Activated naive CD8-positive, alpha-beta T cell treated with anti-CD3 and anti-CD28 coated beads for 36 hours (primary cell): ENCODE measurements at regions not wholly inside any gene's neighbourhood (a gene's known extent, or its start where the extent isn't known, plus 50 kb on each side); places are given as distances from the start of the nearest gene placed in this dataset.

Experiments used
- DNase-seq: peaks from one replicate; pipeline ENCODE4 v3.0.0; 2021
- H3K27ac Mint-ChIP-seq: one replicate; pipeline ENCODE4 v1.8.0; 2022; ENCODE audit warnings: mild to moderate bottlenecking, moderate library complexity, mixed read lengths
- H3K27me3 Mint-ChIP-seq: one replicate; pipeline ENCODE4 v1.8.0; 2022; ENCODE audit warnings: mild to moderate bottlenecking, mixed read lengths
- H3K36me3 Mint-ChIP-seq: one replicate; pipeline ENCODE4 v1.8.0; 2021; ENCODE audit warnings: mild to moderate bottlenecking, mixed read lengths
- H3K4me1 Mint-ChIP-seq: one replicate; pipeline ENCODE4 v1.8.0; 2021; ENCODE audit warnings: mixed read lengths
- H3K4me3 Mint-ChIP-seq: one replicate; pipeline ENCODE4 v1.8.0; 2022; ENCODE audit warnings: mild to moderate bottlenecking, moderate library complexity, mixed read lengths
- H3K9me3 Mint-ChIP-seq: one replicate; pipeline ENCODE4 v1.8.0; 2022; ENCODE audit warnings: mixed read lengths

GRCh38 chr18:29171892-29172755 is 995.2 kb upstream of the CDH2 start:
- no peak overlapping the region for H3K4me3 Mint-ChIP-seq
- DNase-seq = no peak
- no peaks in the 10 kb centered on the region for H3K4me1 Mint-ChIP-seq
- H3K9me3 Mint-ChIP-seq = peaks cover 6% of the 10 kb centered on the region
- no peak overlapping the region for H3K27ac Mint-ChIP-seq
- no peaks in the 10 kb centered on the region for H3K36me3 Mint-ChIP-seq
- H3K27me3 Mint-ChIP-seq = no peaks in the 10 kb centered on the region

- H3K4me3 Mint-ChIP-seq = no peak overlapping the region
- no peaks in the 10 kb centered on the region for H3K27me3 Mint-ChIP-seq
- no peaks in the 10 kb centered on the region for H3K36me3 Mint-ChIP-seq
- no peak overlapping the region for H3K27ac Mint-ChIP-seq
- DNase-seq = no peak
- no peaks in the 10 kb centered on the region for H3K4me1 Mint-ChIP-seq
- H3K9me3 Mint-ChIP-seq = peaks cover 14% of the 10 kb centered on the region
Measured at GRCh38 chr18:29169599-29169998, 992.7 kb upstream of the CDH2 start.

GRCh38 chr18:29164993-29165599 is 988.2 kb upstream of the CDH2 start:
- no peak overlapping the region for H3K4me3 Mint-ChIP-seq
- H3K36me3 Mint-ChIP-seq = no peaks in the 10 kb centered on the region
- no peaks in the 10 kb centered on the region for H3K27me3 Mint-ChIP-seq
- H3K27ac Mint-ChIP-seq = no peak overlapping the region
- H3K9me3 Mint-ChIP-seq = peaks cover 11% of the 10 kb centered on the region
- DNase-seq = no peak
- no peaks in the 10 kb centered on the region for H3K4me1 Mint-ChIP-seq

DNA sequence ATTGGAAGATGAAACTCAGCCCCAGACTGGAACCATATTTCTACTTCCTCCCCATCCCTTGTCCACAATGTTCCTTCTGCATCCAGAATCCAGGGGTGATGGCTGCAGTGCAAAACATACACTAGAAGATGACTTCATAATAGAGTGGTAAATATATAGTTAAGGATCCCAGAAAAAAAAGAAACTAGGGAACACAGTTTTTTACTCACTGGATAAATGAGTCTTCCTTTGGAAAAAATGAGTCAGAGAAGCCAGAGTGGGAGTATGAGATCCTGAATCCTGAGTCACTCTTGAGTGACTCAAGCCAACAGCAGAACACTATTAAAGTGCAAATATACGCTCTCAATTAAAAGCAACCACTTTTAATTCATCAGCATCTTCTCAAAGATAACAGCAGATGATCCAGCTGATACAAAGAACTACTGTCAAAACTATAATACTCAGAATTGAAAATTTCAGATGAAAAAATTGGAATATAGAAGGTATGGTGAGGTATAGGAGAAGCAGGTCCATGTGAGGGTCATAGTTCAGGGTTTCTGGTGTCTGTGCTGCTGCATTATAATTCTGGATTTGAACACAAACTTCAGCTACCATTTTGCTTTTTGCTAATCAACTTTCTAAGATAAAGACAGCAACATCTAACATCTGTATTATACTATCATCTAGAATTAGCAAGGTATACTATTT is 987.2 kb upstream of the CDH2 start:
- no peaks in the 10 kb centered on the region for H3K27me3 Mint-ChIP-seq
- peaks cover 10% of the 10 kb centered on the region for H3K9me3 Mint-ChIP-seq
- no peak overlapping the region for H3K4me3 Mint-ChIP-seq
- no peaks in the 10 kb centered on the region for H3K36me3 Mint-ChIP-seq
- no peaks in the 10 kb centered on the region for H3K4me1 Mint-ChIP-seq
- no peak for DNase-seq
- no peak overlapping the region for H3K27ac Mint-ChIP-seq

DNA sequence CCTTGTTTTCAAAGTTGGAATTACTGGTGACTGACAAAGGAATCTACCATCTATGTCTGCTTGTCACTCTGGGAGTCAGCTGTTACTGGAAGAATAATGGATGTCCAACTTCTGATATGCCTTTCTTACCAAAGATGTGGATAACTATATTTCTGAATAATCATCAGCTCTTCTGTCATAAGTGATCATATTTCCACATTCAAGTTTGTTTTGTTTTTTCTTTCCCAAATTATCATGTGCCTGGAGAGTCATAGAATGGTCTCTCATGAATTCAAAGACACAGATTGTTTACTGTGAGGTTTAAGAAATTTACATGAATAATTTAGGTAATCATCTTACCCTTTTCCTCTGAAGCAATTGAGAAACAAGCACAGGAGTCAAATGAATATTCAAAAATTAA is 986.7 kb upstream of the CDH2 start:
- Mint-ChIP-seq H3K27me3 (no peaks in the 10 kb centered on the region), H3K27ac (no peak overlapping the region), H3K4me1 (no peaks in the 10 kb centered on the region), H3K9me3 (peaks cover 10% of the 10 kb centered on the region), H3K36me3 (no peaks in the 10 kb centered on the region), H3K4me3 (no peak overlapping the region)
- no peak for DNase-seq

DNA sequence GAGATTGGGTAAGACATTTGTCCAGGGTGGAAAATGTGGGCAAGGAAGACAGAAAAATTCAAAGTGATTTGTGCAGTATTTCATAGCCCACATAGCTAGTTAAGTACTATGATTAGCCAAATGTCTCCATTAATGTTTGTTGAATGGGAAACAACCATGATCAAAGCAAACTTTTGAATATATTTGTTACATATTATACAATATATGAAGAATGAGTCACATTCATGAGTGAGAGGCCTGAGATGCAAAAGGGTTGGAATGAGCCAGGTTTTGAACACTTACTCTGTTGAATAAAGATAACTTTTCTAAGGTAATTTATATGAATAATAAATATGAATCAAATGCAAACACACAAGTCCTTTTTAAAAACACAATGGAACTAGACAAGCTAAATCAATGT is 984.5 kb upstream of the CDH2 start:
- H3K4me1 Mint-ChIP-seq = no peaks in the 10 kb centered on the region
- no peaks in the 10 kb centered on the region for H3K36me3 Mint-ChIP-seq
- no peak for DNase-seq
- H3K27ac Mint-ChIP-seq = no peak overlapping the region
- peaks cover 13% of the 10 kb centered on the region for H3K9me3 Mint-ChIP-seq
- no peak overlapping the region for H3K4me3 Mint-ChIP-seq
- H3K27me3 Mint-ChIP-seq = no peaks in the 10 kb centered on the region

GRCh38 chr18:29160170-29160569 is 983.2 kb upstream of the CDH2 start:
- Mint-ChIP-seq H3K27me3 (no peaks in the 10 kb centered on the region), H3K27ac (no peak overlapping the region), H3K9me3 (peaks cover 9% of the 10 kb centered on the region), H3K4me3 (no peak overlapping the region), H3K36me3 (no peaks in the 10 kb centered on the region), H3K4me1 (no peaks in the 10 kb centered on the region)
- DNase-seq = no peak

- Mint-ChIP-seq H3K9me3 (peaks cover 11% of the 10 kb centered on the region), H3K4me1 (no peaks in the 10 kb centered on the region), H3K27ac (no peak overlapping the region), H3K27me3 (no peaks in the 10 kb centered on the region), H3K36me3 (no peaks in the 10 kb centered on the region), H3K4me3 (no peak overlapping the region)
- DNase-seq = no peak
Measured at GRCh38 chr18:29157905-29158304, 981.0 kb upstream of the CDH2 start.

DNA sequence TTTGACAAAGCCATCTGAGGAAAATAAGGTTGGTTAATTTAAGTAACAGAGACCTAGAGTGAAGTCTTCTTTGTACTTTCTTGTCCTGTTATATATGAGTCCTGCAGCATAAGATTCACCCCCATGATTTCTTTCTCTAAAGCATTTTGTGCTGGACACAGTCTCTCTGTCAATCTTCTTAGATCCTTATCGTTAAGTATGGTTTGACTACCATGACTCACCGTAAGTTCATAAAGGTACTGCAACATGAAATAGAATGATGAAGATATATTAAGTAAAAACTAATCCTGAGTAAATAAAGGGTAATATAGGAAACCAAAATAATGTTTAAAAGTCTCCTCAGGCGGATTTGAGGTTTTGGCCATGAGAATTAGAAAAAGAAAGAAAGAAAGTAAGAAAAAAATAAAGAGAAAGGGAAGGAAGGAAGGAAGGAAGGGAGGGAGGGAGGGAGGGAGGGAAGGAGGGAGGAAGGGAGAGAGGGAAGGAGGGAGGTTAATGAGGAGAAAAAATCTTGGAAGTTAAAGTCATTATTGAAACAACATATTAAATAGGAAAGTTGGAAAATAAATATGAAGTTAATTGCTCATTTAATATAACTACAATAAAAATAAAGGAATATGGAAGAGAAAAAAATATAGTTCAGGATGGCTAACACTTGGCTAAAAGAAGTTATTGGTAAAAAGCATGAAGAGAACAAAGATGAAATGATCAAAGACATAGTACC is 980.3 kb upstream of the CDH2 start:
- Mint-ChIP-seq H3K27ac (no peak overlapping the region), H3K9me3 (peaks cover 12% of the 10 kb centered on the region), H3K36me3 (no peaks in the 10 kb centered on the region)

DNA sequence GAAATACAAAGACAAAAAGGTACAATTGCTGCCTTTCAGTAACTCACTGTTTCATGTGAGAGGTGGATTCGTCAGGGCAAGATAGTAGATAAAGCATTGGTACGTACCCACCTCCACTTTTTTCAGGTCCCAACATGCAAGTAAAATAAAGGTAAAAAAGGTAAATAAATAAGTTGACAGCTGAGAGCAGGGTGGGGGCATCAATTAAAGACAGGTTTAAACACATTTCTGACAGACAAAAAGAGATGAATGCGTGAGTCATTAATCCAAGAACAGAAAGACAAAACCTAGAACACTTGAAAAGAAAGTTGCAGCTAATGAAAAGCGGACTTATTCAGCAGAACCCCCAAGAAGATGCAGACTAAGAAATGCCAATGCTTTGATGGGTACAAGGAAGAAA is 979.6 kb upstream of the CDH2 start:
- no peaks in the 10 kb centered on the region for H3K4me1 Mint-ChIP-seq
- DNase-seq = no peak
- H3K4me3 Mint-ChIP-seq = no peak overlapping the region
- H3K9me3 Mint-ChIP-seq = peaks cover 12% of the 10 kb centered on the region
- H3K36me3 Mint-ChIP-seq = no peaks in the 10 kb centered on the region
- no peaks in the 10 kb centered on the region for H3K27me3 Mint-ChIP-seq
- no peak overlapping the region for H3K27ac Mint-ChIP-seq

More for the DNA sequence above, 980.3 kb upstream of the CDH2 start:
- DNase-seq = no peak
- Mint-ChIP-seq H3K4me3 (no peak overlapping the region), H3K4me1 (no peaks in the 10 kb centered on the region), H3K27me3 (no peaks in the 10 kb centered on the region)

DNA sequence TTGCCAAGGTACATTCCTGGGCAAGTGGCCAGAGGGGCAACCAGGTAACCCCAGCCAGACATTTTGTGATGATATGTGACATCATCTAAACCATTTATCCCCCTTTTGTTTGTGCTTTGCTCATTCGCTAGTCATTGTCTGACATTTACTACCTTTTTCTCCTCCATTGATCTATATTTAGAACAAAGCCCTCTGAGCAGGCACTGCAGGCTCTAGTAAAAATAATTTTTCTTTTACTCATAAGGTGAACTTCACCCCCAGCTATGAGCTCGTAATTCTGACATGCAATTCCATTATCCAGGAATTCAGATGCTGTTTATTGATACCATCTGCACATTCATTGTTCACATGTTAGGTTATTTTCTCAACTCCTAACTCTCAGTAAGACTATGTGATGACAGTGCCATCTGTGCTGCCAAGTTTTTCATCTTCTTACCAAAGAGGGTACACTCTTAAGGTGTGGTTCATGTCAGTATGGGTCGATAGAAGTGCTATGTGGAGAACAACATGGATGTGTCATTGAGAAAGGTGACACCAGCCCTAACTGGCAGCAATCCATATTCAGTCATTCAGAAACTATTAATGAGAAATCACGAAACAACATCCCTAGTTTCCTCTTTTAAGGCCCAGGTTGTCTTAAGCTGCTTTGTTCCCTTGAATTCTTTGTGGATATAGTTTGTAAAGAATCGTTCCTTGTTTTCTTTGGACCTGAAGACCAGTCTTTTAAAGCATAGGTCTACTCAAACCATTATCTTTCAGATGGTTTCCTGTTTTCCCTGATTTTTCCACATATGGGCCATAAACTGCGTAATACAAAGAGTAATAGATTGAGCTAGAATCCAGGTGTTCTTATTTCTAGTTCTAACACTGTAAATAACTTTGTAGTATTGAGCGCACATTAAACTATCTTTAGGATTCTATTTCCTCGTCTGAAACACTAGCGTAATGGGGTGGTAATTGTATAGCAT is 978.1 kb upstream of the CDH2 start:
- Mint-ChIP-seq H3K4me1 (no peaks in the 10 kb centered on the region), H3K27me3 (no peaks in the 10 kb centered on the region), H3K9me3 (peaks cover 12% of the 10 kb centered on the region), H3K27ac (no peak overlapping the region), H3K36me3 (no peaks in the 10 kb centered on the region), H3K4me3 (no peak overlapping the region)
- DNase-seq = no peak

DNA sequence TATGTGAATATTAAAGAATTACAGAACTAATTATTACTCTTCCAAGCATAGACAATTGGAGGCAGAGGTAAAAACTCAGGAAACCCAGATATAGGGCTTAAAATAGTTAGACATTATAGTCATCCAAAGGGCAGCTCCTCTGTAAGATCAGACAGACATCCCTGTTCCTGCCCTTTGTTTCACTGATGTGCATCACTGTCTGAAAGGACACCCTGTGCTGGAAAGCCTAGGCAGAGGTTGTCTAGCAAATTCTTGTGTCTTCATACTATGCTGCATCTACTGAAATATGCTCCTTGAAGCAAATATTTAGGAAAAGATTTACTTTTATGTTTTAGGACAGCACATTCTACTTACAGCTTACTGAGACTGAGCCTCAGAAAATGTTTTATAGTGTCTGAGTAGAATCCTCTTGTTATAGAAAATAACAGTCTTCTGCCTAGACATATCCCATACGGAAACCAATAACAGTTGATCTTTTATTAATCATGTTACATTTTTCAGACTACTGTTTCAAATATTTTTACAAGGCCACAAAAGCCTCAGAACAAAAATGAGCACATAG is 977.3 kb upstream of the CDH2 start:
- Mint-ChIP-seq H3K9me3 (peaks cover 12% of the 10 kb centered on the region), H3K4me1 (no peaks in the 10 kb centered on the region), H3K4me3 (no peak overlapping the region), H3K27ac (no peak overlapping the region), H3K27me3 (no peaks in the 10 kb centered on the region), H3K36me3 (no peaks in the 10 kb centered on the region)
- DNase-seq = no peak

- no peak overlapping the region for H3K4me3 Mint-ChIP-seq
- no peaks in the 10 kb centered on the region for H3K36me3 Mint-ChIP-seq
- H3K27ac Mint-ChIP-seq = no peak overlapping the region
- no peaks in the 10 kb centered on the region for H3K4me1 Mint-ChIP-seq
- DNase-seq = no peak
- H3K9me3 Mint-ChIP-seq = peaks cover 10% of the 10 kb centered on the region
- H3K27me3 Mint-ChIP-seq = no peaks in the 10 kb centered on the region
Measured at GRCh38 chr18:29153091-29153490, 976.2 kb upstream of the CDH2 start.

DNA sequence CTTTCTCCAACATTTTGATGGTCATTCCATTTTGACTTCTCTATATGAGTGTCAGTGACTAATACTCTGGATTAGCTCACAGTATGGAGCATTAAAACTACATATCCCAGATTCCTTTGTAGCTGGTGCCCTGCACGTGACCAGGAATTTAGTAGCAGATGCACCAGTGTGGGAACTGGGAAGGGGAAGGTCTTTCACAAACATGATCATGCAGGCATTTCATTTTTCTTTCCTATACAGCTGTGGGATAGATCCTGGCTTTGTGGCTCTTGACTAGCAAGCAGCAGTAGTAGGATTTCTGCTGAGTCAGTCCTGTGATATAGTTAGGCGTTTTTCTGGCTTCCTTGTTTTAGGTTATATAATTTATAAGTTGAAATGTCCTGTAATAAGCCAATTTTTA is 971.0 kb upstream of the CDH2 start:
- DNase-seq = no peak
- H3K9me3 Mint-ChIP-seq = peaks cover 4% of the 10 kb centered on the region
- H3K4me1 Mint-ChIP-seq = no peaks in the 10 kb centered on the region
- H3K4me3 Mint-ChIP-seq = no peak overlapping the region
- no peaks in the 10 kb centered on the region for H3K36me3 Mint-ChIP-seq
- no peaks in the 10 kb centered on the region for H3K27me3 Mint-ChIP-seq
- H3K27ac Mint-ChIP-seq = no peak overlapping the region
